Prostate gland (tissue), 2 donors: ENCODE measurements at regions not wholly inside any gene's neighbourhood (a gene's known extent, or its start where the extent isn't known, plus 50 kb on each side); places are given as distances from the start of the nearest gene placed in this dataset.

Source experiments
- POLR2A ChIP-seq: fragments of 450-650 bp; IDR thresholded peaks from one replicate; pipeline ENCODE4 v1.6.1; 2016; ENCODE audit warnings: antibody characterized with exemption, mild to moderate bottlenecking
- TF ChIP-seq, protein P1 (sequence below), 4 experiments: fragments of 200-600 bp in 2 of 4; fragments of 450-650 bp in 2 of 4; sonication (generic) in 2 of 4; IDR thresholded peaks; 1 replicate in 3 of 4; 2 replicates in 1 of 4; pipeline ENCODE4 v1.5.1; 2016 to 2019; ENCODE audit warnings: antibody characterized with exemption in 4 of 4, mild to moderate bottlenecking in 2 of 4, moderate library complexity in 2 of 4

GRCh38 chr11:112734207-112734606 is 227.0 kb upstream of the NCAM1 start:
- TF ChIP-seq, protein P1, sequence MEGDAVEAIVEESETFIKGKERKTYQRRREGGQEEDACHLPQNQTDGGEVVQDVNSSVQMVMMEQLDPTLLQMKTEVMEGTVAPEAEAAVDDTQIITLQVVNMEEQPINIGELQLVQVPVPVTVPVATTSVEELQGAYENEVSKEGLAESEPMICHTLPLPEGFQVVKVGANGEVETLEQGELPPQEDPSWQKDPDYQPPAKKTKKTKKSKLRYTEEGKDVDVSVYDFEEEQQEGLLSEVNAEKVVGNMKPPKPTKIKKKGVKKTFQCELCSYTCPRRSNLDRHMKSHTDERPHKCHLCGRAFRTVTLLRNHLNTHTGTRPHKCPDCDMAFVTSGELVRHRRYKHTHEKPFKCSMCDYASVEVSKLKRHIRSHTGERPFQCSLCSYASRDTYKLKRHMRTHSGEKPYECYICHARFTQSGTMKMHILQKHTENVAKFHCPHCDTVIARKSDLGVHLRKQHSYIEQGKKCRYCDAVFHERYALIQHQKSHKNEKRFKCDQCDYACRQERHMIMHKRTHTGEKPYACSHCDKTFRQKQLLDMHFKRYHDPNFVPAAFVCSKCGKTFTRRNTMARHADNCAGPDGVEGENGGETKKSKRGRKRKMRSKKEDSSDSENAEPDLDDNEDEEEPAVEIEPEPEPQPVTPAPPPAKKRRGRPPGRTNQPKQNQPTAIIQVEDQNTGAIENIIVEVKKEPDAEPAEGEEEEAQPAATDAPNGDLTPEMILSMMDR (IDR thresholded peaks at IDR 0.05): no peak
- no peak for TF ChIP-seq POLR2A
